UCSD-AML1 (cell line): ENCODE measurements at regions not wholly inside any gene's neighbourhood (a gene's known extent, or its start where the extent isn't known, plus 50 kb on each side); places are given as distances from the start of the nearest gene placed in this dataset.

Source experiments
- DNase-seq: peaks from one replicate; lab custom pipeline; 2025; ENCODE audit not compliant: unreplicated experiment; lab: John Stamatoyannopoulos, UW

DNA sequence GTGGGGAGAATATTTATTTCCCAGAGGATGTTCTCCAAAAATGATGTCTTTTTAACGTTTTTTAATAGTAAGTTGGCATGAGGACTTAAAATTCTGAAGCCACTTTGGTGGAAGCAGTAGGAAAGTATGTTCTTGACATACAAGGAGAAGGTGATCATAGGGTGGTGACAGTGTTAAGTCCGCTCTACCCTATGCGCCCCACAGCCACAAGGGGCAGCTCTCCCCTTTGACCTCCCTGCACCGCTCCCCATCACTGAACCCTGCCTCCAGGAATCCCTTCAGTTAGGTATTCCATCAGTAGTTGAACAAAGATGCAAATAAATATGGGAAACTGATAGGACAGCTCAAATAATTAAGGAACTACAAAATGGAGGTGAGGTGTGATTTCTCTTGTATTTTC is 111.4 kb downstream of the PLEKHG1 start:
- DNase-seq = no peak

DNA sequence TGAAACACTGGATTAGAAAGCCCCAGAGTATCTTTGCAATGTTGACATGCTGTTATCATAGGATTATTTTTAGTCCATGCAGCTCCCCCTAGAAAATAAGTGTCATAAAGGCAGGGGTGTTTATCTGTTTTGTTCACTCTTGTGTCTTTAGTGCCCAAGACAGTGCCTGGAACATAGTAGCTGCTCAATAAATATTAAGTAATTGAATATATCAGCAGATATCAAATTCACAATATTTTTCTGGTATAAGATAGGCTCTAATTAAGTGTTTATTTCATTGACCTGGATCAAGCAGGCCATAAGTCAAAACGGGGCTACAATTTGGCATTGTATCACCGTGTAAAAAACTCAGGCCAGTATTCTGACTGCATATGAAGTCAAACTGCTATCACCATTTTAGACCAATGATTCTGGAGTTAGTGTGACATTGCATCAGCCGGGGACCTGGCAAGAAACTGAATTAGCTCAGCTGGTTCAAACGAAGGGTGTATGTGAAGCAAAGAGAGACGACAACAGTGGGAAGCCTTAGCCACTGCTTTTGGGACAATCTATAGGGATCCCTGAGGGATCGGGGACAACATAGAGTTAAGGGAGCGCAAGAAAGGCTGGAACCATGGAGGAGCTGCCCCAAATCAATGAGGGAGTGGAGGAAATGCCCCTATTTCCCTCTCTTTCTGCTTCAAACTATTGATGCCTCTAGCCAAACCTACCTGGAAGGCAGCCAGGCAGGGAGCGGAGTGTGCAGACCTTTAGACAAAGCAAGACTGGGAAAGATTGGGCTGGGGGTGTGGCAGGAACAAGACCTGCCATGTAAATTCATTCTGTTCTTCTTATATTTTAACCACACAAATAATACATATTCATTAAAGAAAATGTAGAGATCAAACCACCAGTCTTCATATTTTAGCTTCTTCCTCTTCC is 112.2 kb downstream of the PLEKHG1 start:
- DNase-seq = no peak

GRCh38 chr6:150712505-150713252 is 113.0 kb downstream of the PLEKHG1 start:
- DNase-seq = no peak

DNA sequence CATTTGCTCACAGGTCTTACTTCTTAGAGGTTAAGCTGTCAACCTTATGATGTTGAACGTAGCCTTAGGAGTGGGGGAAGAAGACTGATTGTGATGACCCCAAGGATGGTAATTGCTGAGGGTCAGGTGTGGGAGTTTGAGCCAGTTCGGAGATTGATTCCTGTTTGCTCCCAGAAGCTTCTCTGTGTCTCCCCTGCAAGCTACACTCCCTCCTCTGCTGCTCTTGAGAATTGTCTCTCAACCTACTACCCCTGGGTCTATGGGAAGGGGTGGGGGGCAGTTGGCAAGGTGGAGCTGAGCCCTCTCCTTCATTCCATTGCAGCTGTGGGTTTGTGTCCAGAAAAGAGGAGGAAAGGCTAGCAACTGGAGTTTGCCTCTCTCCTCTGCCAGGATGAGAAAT is 113.8 kb downstream of the PLEKHG1 start:
- no peak for DNase-seq

- DNase-seq = no peak
These were observed 114.2 kb downstream of the PLEKHG1 start for GRCh38 chr6:150713931-150714330.

- DNase-seq = no peak
These were observed 115.4 kb downstream of the PLEKHG1 start for GRCh38 chr6:150715133-150715532.

GRCh38 chr6:150717419-150717818 is 117.7 kb downstream of the PLEKHG1 start:
- no peak for DNase-seq

DNA sequence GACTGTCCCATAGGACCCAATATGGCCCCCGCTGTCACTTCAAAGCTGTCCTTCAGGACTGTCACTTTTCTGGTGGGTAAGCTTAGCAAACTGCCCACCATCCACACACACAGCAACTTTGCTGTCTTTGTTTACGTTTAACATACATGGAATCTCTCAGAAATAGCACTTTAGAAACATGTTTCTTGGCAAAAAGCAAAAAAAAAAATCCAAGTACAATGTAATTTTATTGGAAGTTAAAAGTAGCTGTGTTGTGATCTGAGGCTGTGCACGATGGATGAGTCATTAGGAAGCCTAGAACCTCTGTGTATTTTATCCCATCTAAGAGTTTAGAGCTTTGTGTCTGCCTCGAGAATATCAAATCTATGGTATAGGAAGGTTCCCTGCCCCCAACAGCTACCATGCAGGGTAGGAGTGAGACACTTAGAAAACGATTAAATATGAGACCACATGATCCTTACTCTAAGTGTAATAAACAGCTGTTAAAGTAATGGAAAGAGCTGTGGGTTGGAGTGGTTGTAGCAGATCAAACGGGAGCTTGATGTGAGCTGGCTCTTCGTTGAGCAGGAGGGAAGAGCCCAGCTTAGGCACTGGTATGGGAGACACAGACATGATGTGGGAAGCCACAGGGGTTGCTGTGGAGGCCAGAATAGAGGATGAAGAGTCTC is 119.5 kb downstream of the PLEKHG1 start:
- DNase-seq = no peak

- DNase-seq = no peak
These were observed 120.1 kb downstream of the PLEKHG1 start for GRCh38 chr6:150719831-150720230.

GRCh38 chr6:150720774-150721233 is 121.1 kb downstream of the PLEKHG1 start:
- DNase-seq = no peak

GRCh38 chr6:150721418-150722266 is 122.0 kb downstream of the PLEKHG1 start:
- DNase-seq = no peak

- no peak for DNase-seq
These were observed 123.1 kb downstream of the PLEKHG1 start for GRCh38 chr6:150722614-150723344.

- no peak for DNase-seq
These were observed 123.6 kb downstream of the PLEKHG1 start for GRCh38 chr6:150723345-150723658.

DNA sequence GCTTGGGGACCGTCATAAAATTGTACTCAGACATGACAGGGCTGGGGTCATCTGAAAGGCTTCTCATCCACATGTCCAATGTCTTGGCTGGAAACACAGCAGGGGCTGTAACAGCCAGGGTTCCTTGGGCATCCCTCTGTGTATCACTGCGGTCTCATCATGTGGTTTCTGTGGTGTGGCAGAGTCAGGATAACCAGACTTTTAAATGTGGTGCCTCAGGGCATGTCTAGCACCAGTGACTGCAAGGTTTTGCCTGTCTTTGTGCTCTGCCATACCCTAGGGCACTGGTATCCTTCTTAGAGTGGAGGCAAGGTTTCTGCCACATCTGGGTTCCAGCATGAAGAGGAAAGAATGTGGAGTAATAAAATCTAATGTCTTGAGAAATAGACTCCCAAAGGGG is 124.2 kb downstream of the PLEKHG1 start:
- no peak for DNase-seq

- no peak for DNase-seq
These were observed 126.1 kb downstream of the PLEKHG1 start for GRCh38 chr6:150725795-150726194.

DNA sequence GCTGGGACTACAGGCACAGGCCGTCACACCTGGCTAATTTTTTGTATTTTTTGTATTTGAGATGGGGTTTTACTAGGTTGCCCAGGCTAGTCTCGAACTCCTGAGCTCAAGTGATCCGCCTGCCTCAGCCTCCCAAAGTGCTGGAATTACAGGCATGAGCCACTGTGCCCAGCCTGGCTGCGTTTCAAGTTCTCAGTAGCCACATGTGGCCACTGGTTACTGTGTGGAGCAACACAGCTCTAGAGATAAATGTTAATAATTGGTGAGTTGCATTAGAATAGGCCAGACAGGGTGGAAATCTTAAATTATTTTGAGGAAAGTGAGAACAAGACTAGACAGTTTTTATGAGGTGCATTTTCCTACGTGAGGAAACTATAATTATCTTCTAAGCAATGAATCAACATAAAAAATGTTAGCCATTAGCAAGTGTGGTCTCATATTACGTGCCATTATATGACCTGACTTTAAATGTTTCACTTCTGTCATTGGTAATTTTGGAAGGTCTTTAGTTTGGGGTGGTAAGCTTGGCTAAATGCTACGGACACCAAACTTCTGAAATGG is 129.6 kb downstream of the PLEKHG1 start:
- DNase-seq = no peak

- no peak for DNase-seq
These were observed 131.2 kb downstream of the PLEKHG1 start for GRCh38 chr6:150730801-150731457.

DNA sequence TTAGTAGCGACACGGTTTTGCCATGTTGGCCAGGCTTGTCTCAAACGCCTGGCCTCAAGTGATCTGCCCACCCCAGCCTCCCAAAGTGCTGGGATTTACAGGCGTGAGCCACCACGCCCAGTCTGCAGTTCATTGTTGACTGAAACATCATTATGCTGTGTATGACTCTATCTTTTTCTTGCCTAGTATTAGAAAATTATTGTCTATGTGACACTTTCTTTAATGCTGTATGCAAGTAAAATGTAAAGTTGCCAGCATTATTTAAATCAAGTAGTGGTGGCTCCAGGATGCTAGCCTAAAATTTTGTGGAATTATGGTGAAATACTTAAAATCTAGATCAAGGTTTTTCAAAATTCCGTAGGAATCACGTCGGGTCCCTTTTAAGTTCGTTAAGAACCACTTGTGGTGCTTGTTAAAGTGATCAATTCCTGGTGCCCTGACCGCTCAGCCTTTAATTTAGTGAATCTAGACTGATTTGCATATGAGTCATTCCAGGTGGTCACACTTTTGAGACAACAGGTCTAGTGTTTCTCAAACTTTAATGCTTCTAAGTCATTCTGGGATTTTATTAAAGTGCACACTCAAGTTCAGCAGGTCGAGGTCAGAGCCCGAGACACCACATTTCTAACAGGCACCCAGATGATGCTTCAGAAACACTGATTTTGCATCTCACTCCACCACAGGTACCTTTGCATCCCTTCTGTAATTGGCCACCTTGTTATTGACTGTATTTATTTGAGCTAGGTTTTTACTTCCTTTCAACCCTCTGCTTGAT is 132.6 kb upstream of the MTHFD1L start:
- DNase-seq = no peak

GRCh38 chr6:150733726-150734125 is 131.8 kb upstream of the MTHFD1L start:
- DNase-seq = no peak
